CD4-positive, alpha-beta T cell (primary cell): ENCODE measurements at regions not wholly inside any gene's neighbourhood (a gene's known extent, or its start where the extent isn't known, plus 50 kb on each side); places are given as distances from the start of the nearest gene placed in this dataset.

Experiments
- ATAC-seq: fragments of 200-7000 bp; cut with Tn5 transposase; one replicate; pipeline ENCODE4 v1.10.0; 2022; ENCODE audit warnings: mild to moderate bottlenecking; ENCODE audit not compliant: poor library complexity
- CTCF ChIA-PET: fragments of 350-600 bp; sonication (Branson Sonifier 250); formaldehyde crosslinking; loops from one replicate; lab custom pipeline; 2021; ENCODE audit warnings: antibody characterized with exemption, inconsistent platforms; lab: Charles Lee
- POLR2A ChIA-PET: fragments of 350-600 bp; sonication (Branson Sonifier 250); formaldehyde crosslinking; loops from one replicate; lab custom pipeline; 2021; ENCODE audit warnings: antibody characterized with exemption, inconsistent platforms; lab: Charles Lee
- DNase-seq, 14 experiments: peaks; one replicate each; pipeline ENCODE4 v3.0.0-alpha.2; 2013 to 2020; ENCODE audit warnings: mixed read lengths in 2 of 14
- H3K27ac ChIP-seq, 2 donors: one replicate each; pipeline versions ENCODE4 v1.5.1 to v1.7.0; 2013; ENCODE audit warnings: low read length in 2 of 2, low read depth in 1 of 2, mild to moderate bottlenecking in 1 of 2
- H3K27me3 ChIP-seq, 2 experiments: 1 replicate in 1 of 2; 2 replicates in 1 of 2; pipeline versions ENCODE4 v1.6.1 to v1.7.0; 2013; ENCODE audit warnings: low read length in 2 of 2, control low read depth in 1 of 2, mild to moderate bottlenecking in 1 of 2, moderate library complexity in 1 of 2; ENCODE audit not compliant: insufficient read depth in 2 of 2, control insufficient read depth in 1 of 2
- H3K36me3 ChIP-seq: one replicate; pipeline ENCODE4 v1.6.1; 2013; ENCODE audit warnings: low read length, control low read depth; ENCODE audit not compliant: insufficient read depth
- H3K4me1 ChIP-seq: one replicate; pipeline ENCODE4 v1.6.1; 2013; ENCODE audit warnings: low read length, control low read depth; ENCODE audit not compliant: insufficient read depth
- H3K4me3 ChIP-seq: one replicate; pipeline ENCODE4 v1.5.1; 2013; ENCODE audit warnings: mild to moderate bottlenecking, low read length, moderate library complexity
- H3K9me3 ChIP-seq, 2 experiments: 1 replicate in 1 of 2; 2 replicates in 1 of 2; pipeline versions ENCODE4 v1.6.1 to v1.7.0; 2013; ENCODE audit warnings: low read length in 2 of 2, mild to moderate bottlenecking in 2 of 2, control low read depth in 1 of 2, moderate library complexity in 1 of 2; ENCODE audit not compliant: control insufficient read depth in 1 of 2, insufficient read depth in 1 of 2
- H3K27ac Mint-ChIP-seq: one replicate; pipeline ENCODE4 v1.8.0; 2020; ENCODE audit warnings: mixed read lengths
- H3K27me3 Mint-ChIP-seq: one replicate; pipeline ENCODE4 v1.8.0; 2021; ENCODE audit warnings: mixed read lengths
- H3K36me3 Mint-ChIP-seq: one replicate; pipeline ENCODE4 v1.8.0; 2021; ENCODE audit warnings: low read depth, mixed read lengths
- H3K4me1 Mint-ChIP-seq: one replicate; pipeline ENCODE4 v1.8.0; 2021; ENCODE audit warnings: low read depth, mixed read lengths
- H3K4me3 Mint-ChIP-seq: one replicate; pipeline ENCODE4 v1.8.0; 2020; ENCODE audit warnings: mild to moderate bottlenecking, mixed read lengths
- H3K9me3 Mint-ChIP-seq: one replicate; pipeline ENCODE4 v1.8.0; 2020; ENCODE audit warnings: mixed read lengths
- intact Hi-C, 2 experiments: fragments of 100-400 bp; cut with DNase I in 1 of 2; cut with micrococcal nuclease in 1 of 2; formaldehyde crosslinking; loops; one replicate each; pipeline versions ENCODE4 v1.15.1 to v1.9.0; 2023 to 2025; cut with DNase I, micrococcal nuclease
- TF ChIP-seq, protein P1 (sequence below): fragments of 200-600 bp; IDR thresholded peaks from one replicate; pipeline ENCODE4 v1.8.0; 2022; ENCODE audit warnings: antibody characterized with exemption, mild to moderate bottlenecking

DNA sequence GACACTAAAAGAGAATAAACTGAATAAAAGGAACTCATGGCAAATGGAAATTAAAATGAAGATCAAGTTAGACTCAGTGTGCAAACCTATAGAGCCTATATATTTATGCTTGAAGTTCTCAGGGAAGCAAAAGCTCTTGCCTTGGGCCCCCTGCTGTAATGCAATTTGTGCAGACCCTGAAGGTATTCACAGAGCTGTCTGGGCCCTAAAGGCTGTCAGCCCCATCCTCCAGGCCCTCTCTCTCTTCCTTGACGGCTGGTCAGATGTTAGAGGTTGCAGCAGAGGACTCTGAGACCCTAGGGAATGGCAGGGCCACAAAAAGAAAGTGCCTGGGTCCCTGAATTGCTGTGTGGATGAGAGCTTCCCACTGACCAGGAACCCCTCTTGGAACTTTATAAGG lies 283.9 kb upstream of the TUT7 start:
- Histone ChIP-seq H3K36me3 (no peaks in the 10 kb centered on the region), H3K27me3 (peaks cover 0 to 3% of the 10 kb centered on the region in 2 experiments), H3K4me3 (no peak overlapping the region), H3K27ac (no peak overlapping the region), H3K9me3 (peaks cover 0 to 3% of the 10 kb centered on the region in 2 experiments), H3K4me1 (no peaks in the 10 kb centered on the region)
- DNase-seq, result no peak
- ChIA-PET POLR2A (no interaction called here), CTCF (no interaction called here)
- no peak for ATAC-seq
- Mint-ChIP-seq H3K4me3 (no peak overlapping the region), H3K9me3 (no peaks in the 10 kb centered on the region), H3K27me3 (peaks cover 35% of the 10 kb centered on the region), H3K4me1 (no peaks in the 10 kb centered on the region), H3K36me3 (no peaks in the 10 kb centered on the region), H3K27ac (no peak overlapping the region)
- intact Hi-C loops, result loop anchor here in 1 of 2 experiments (10.0 kb wide), 1 partner anchor 687 kb away; no protein-coding TSS in a partner anchor
- TF ChIP-seq, protein P1, sequence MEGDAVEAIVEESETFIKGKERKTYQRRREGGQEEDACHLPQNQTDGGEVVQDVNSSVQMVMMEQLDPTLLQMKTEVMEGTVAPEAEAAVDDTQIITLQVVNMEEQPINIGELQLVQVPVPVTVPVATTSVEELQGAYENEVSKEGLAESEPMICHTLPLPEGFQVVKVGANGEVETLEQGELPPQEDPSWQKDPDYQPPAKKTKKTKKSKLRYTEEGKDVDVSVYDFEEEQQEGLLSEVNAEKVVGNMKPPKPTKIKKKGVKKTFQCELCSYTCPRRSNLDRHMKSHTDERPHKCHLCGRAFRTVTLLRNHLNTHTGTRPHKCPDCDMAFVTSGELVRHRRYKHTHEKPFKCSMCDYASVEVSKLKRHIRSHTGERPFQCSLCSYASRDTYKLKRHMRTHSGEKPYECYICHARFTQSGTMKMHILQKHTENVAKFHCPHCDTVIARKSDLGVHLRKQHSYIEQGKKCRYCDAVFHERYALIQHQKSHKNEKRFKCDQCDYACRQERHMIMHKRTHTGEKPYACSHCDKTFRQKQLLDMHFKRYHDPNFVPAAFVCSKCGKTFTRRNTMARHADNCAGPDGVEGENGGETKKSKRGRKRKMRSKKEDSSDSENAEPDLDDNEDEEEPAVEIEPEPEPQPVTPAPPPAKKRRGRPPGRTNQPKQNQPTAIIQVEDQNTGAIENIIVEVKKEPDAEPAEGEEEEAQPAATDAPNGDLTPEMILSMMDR, result no peak

- CTCF ChIA-PET, result no interaction called here
- Mint-ChIP-seq H3K4me1 (no peaks in the 10 kb centered on the region), H3K27me3 (peaks cover 35% of the 10 kb centered on the region), H3K4me3 (no peak overlapping the region), H3K27ac (no peak overlapping the region), H3K9me3 (no peaks in the 10 kb centered on the region), H3K36me3 (no peaks in the 10 kb centered on the region)
- TF ChIP-seq, protein P1, result no peak
- ATAC-seq (no peak), DNase-seq (peak in 2 of 14 experiments; percentile 10 to 15)
- intact Hi-C loops, result loop anchor here in 1 of 2 experiments (10.0 kb wide), 1 partner anchor 687 kb away; no protein-coding TSS in a partner anchor
- H3K4me1 ChIP-seq, result no peaks in the 10 kb centered on the region
- no peaks in the 10 kb centered on the region for H3K36me3 ChIP-seq
- peaks cover 0 to 3% of the 10 kb centered on the region in 2 experiments for H3K27me3 ChIP-seq
- H3K27ac ChIP-seq, result no peak overlapping the region
- H3K9me3 ChIP-seq, result peaks cover 0 to 3% of the 10 kb centered on the region in 2 experiments
- H3K4me3 ChIP-seq, result no peak overlapping the region
- POLR2A ChIA-PET, result no interaction called here
Measured at GRCh38 chr9:86637515-86637914, 283.3 kb upstream of the TUT7 start.

GRCh38 chr9:86636519-86636918 lies 282.3 kb upstream of the TUT7 start:
- peaks cover 0 to 3% of the 10 kb centered on the region in 2 experiments for H3K9me3 ChIP-seq
- Mint-ChIP-seq H3K4me1 (no peaks in the 10 kb centered on the region), H3K4me3 (no peak overlapping the region), H3K27me3 (peaks cover 42% of the 10 kb centered on the region), H3K27ac (no peak overlapping the region), H3K9me3 (no peaks in the 10 kb centered on the region), H3K36me3 (no peaks in the 10 kb centered on the region)
- no peak overlapping the region for H3K27ac ChIP-seq
- H3K4me1 ChIP-seq, result no peaks in the 10 kb centered on the region
- DNase-seq (no peak), ATAC-seq (no peak)
- CTCF ChIA-PET, result no interaction called here
- no peaks in the 10 kb centered on the region for H3K36me3 ChIP-seq
- TF ChIP-seq, protein P1, result no peak
- POLR2A ChIA-PET, result no interaction called here
- intact Hi-C loops, result loop anchor here in 1 of 2 experiments (10.0 kb wide), 1 partner anchor 688 kb away; no protein-coding TSS in a partner anchor
- H3K27me3 ChIP-seq, result peaks cover 0 to 3% of the 10 kb centered on the region in 2 experiments
- no peak overlapping the region for H3K4me3 ChIP-seq
